Activated CD4-positive, CD25-positive, alpha-beta regulatory T cell (primary cell): ENCODE measurements at regions not wholly inside any gene's neighbourhood (a gene's known extent, or its start where the extent isn't known, plus 50 kb on each side); places are given as distances from the start of the nearest gene placed in this dataset.

Experiments
- DNase-seq, 4 experiments: peaks; one replicate each; lab custom pipeline; 2025; lab: John Stamatoyannopoulos, UW

GRCh38 chr7:70986297-70986696 lies 145.6 kb upstream of the GALNT17 start:
- no peak for DNase-seq

DNA sequence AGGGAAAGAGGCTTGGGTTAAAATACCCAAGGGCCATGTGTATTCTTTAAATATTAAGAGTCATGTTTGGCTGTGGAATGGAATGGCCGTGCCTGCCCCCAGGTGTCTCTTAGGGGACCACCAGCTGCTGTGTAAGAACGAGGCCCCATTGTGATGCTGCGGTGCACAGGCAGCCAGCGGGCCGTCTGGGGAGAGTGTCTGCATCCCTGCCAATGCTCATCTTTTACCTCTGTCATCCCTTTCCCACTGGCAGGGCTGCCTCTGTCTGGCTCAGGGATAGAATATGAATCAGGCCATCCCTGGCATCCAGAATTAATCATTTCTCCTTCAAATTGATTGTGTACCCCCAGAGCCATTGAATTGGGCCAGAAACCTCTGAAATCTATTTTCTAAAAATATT lies 137.8 kb upstream of the GALNT17 start:
- no peak for DNase-seq

DNA sequence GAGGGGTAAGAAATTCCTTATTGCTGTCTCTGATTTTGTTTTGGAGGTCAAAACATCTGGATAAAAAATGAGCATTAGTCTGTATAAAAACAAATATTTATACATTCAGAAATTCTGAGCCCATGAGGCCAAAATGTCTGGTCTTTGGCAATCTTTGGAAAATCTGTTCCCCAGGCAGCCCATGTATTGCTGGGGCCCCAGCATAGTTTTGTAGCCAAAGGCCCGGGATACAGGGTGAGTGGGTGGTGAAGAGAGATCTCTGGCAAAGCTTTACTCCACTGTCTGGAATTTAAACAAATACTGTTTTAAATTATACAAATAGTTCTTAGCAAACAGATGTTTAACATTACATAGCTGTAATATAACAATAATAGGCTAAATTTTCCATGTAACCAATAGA lies 134.7 kb upstream of the GALNT17 start:
- no peak for DNase-seq

GRCh38 chr7:71005109-71005508 lies 126.8 kb upstream of the GALNT17 start:
- DNase-seq, result no peak

GRCh38 chr7:71009636-71010035 lies 122.3 kb upstream of the GALNT17 start:
- no peak for DNase-seq

- no peak for DNase-seq
Measured at GRCh38 chr7:71015252-71015900, 116.6 kb upstream of the GALNT17 start.

DNA sequence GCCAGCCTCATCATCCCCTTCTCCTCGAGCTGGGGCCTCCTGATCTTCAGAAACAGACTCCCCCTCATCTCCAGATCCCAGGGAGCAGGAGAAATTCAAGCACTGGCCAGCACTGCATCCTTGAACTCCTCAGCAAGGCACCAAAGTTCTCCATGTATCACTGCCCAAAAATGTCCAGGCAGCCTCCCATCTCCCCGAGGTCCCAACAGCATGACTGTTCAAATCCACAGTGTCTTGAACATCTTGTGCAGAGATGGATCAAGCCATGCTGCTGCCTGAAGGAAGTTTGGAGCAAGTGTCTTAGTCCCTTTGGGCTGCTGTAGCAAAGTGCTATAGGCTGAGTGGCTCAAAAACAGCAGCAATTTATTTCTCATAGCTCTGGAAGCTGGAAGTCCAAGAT lies 115.5 kb upstream of the GALNT17 start:
- no peak for DNase-seq

- DNase-seq, result no peak
Measured at GRCh38 chr7:71017602-71018001, 114.3 kb upstream of the GALNT17 start.

GRCh38 chr7:71019706-71020105 lies 112.2 kb upstream of the GALNT17 start:
- DNase-seq, result no peak

DNA sequence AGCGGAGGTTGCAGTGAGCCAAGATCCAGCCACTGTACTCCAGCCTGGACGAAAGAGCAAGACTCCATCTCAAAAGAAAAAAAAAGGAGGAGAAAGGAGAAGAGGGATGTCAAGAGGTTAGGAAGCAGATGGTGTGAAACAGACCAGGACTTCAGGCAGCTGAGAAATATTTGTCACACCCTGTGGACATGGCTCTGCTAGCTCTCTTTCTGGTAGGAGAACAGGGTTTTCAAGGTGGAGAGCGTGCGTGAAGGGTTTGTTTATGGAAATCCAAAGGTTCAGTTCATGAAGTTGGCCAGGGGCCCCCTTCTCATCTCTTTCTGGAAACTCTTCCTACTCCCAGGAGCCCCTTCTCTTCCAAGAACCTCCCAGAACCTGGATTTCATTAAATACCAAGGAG lies 110.8 kb upstream of the GALNT17 start:
- DNase-seq, result no peak

- no peak for DNase-seq
Measured at GRCh38 chr7:71026680-71027079, 105.3 kb upstream of the GALNT17 start.

DNA sequence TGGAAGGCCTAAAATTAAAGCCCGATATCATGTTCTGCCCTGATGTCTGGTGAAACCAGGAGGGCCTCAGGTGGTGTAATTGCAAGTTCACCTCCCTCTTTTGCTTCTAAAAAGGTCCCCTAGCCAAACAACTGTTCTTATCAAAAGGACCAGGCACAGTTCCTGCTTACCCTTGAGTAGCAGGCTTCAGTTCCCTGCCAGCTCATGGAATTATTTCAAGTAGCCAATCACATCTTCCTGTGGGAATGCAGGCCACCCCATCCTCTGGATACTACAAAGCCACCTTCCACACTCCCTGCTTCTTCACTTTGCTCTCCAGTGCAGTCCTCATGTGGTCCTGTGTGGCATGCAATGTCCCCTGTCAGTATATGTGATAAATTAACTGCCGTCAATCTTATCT lies 97.7 kb upstream of the GALNT17 start:
- DNase-seq, result no peak

DNA sequence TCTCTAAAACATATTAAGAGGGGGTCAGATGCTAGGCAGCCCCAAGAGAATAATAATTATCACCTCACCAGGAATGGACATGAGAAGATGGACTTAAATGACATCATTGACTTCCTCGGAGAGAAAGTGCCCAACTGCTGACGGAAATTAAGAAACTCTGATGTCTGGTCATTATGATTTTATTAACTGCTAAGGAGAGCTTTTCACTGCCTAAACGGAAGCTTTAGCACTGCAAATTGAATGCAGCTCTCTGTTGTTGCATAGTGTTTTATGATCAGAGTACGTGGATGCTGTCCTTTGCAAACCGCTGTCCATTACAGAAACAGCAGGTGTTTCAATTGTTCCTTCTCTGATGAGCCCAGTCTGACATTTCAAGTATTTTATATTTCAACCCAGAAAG lies 89.4 kb upstream of the GALNT17 start:
- no peak for DNase-seq

- DNase-seq, result no peak
Measured at GRCh38 chr7:71050492-71050891, 81.5 kb upstream of the GALNT17 start.

DNA sequence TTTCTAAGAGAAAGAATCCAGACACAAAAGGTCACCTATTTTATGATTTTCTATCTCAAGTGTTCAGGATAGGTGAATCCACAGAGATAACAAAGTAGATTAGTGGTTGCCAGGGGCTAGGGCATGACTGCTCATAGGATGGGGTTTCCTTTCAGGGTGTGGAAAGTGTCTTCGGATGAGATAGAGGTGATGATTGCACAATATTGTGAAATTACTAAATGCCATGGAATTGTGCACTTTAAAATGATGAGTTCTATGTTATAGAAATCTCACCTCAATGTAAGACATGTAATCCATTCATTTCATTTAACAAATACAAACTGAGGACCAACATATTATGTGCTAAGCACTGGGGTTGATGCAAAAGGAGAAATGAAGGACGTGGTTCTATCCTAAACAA lies 76.4 kb upstream of the GALNT17 start:
- no peak for DNase-seq

DNA sequence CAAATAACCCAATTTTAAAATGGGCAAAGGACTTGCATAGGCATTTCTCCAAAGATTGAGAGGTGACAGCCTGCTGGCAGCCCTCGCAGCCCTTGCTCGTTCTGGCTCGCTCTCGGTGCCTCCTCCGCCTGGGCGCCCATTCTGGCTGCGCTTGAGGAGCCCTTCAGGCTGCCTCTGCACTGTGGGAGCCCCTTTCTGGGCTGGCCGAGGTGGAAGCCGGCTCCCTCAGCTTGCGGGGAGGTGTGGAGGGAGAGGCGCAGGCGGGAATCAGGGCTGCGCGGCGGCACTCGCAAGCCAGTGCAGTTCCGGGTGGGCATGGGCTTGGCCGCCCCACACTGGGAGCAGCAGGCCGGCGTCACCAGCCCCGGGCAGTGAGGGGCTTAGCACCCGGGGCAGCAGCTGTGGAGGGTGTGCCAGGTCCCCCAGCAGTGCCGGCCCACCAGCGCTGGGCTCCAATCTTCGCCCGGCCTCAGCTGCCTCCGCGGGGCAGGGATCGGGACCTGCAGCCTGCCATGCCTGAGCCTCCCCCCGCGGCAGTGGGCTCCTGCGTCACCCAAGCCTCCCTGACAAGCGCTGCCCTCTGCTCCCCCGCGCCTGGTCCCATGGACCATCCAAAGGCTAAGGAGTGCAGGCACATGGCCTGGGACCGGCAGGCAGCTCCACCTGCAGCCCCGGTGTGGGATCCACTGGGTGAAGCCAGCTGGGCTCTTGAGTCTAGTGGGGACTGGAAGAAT lies 54.0 kb upstream of the GALNT17 start:
- DNase-seq, result no peak
